HepG2 (cell line): ENCODE measurements at regions not wholly inside any gene's neighbourhood (a gene's known extent, or its start where the extent isn't known, plus 50 kb on each side); places are given as distances from the start of the nearest gene placed in this dataset.

Source experiments
- ATAC-seq: fragments of 200-7000 bp; cut with Tn5 transposase; 3 replicates; pipeline ENCODE4 v1.9.1; 2020; ENCODE audit warnings: mild to moderate bottlenecking, moderate library complexity
- BruUV-seq: library from RNA; stranded (reverse); fragments of 400-500 nt; replicated peaks from 2 replicates; lab custom pipeline; 2021; lab: Mats Ljungman, UMichigan
- CTCF ChIA-PET: fragments of 300-600 bp; formaldehyde crosslinking; extraction: SDS; loops from one replicate; lab custom pipeline; 2021; ENCODE audit warnings: low total read pairs, inconsistent platforms, low intra/inter-chr PET ratio; lab: Yijun Ruan, JAX
- POLR2A ChIA-PET: fragments of 350-600 bp; sonication (Branson Sonifier 250); formaldehyde crosslinking; loops from one replicate; lab custom pipeline; 2020; ENCODE audit warnings: antibody characterized with exemption, inconsistent platforms; lab: Yijun Ruan, JAX
- DNase-seq: peaks from one replicate; pipeline ENCODE4 v3.0.0-alpha.2; 2015; ENCODE audit warnings: low spot score
- FAIRE-seq: peaks from 3 replicates; lab custom pipeline; 2011; peaks lifted over from hg19 to GRCh38; lab: Jason Lieb, UNC
- H2AFZ ChIP-seq: one replicate; pipeline ENCODE4 v1.6.1; 2011; ENCODE audit warnings: low read length, inconsistent platforms
- H3K27ac ChIP-seq: fragments of 300-600 bp; 3 replicates; pipeline ENCODE4 v1.8.0; 2011; ENCODE audit warnings: mixed run types, mild to moderate bottlenecking, mixed read lengths, low read length, inconsistent platforms; ENCODE audit not compliant: insufficient read depth; ENCODE audit errors: extremely low read length
- H3K27me3 ChIP-seq, 2 experiments: fragments of 200-600 bp in 1 of 2; 2 replicates in 1 of 2; 3 replicates in 1 of 2; pipeline versions ENCODE4 v1.6.0 to v1.8.0; 2011; ENCODE audit warnings: low read length in 2 of 2, mild to moderate bottlenecking in 2 of 2, moderate library complexity in 2 of 2, inconsistent platforms in 1 of 2; ENCODE audit not compliant: insufficient read depth in 2 of 2, control insufficient read depth in 1 of 2
- H3K36me3 ChIP-seq, 2 experiments: fragments of 200-600 bp in 1 of 2; replicated peaks in 1 of 2; 2 replicates in 1 of 2; 3 replicates in 1 of 2; pipeline versions ENCODE4 v1.5.1 to v1.8.0; 2011; ENCODE audit warnings: low read length in 2 of 2, inconsistent platforms in 1 of 2; ENCODE audit not compliant: insufficient read depth in 2 of 2, control insufficient read depth in 1 of 2
- H3K4me1 ChIP-seq: 2 replicates; pipeline ENCODE4 v1.5.1; 2012; ENCODE audit warnings: low read length, inconsistent platforms; ENCODE audit not compliant: insufficient read depth
- H3K4me2 ChIP-seq: 2 replicates; pipeline ENCODE4 v1.6.0; 2011; ENCODE audit warnings: low read depth, low read length, inconsistent platforms
- H3K4me3 ChIP-seq, 3 experiments: fragments of 200-600 bp in 1 of 3; sonication (generic), shearing (Covaris generic) in 1 of 3; replicated peaks in 1 of 3; 2 replicates each; pipeline ENCODE4 v1.5.1; 2011 to 2016; ENCODE audit warnings: low read length in 3 of 3, inconsistent platforms in 2 of 3, low read depth in 2 of 3, mild to moderate bottlenecking in 2 of 3, control low read depth in 1 of 3, mixed read lengths in 1 of 3; ENCODE audit not compliant: insufficient read depth in 1 of 3
- H3K79me2 ChIP-seq: one replicate; pipeline ENCODE4 v1.6.1; 2011; ENCODE audit warnings: low read length, inconsistent platforms; ENCODE audit not compliant: insufficient read depth
- H3K9ac ChIP-seq: 2 replicates; pipeline ENCODE4 v1.6.0; 2011; ENCODE audit warnings: mild to moderate bottlenecking, low read depth, low read length, inconsistent platforms; ENCODE audit not compliant: insufficient read depth
- H3K9me3 ChIP-seq: 2 replicates; pipeline ENCODE4 v1.5.1; 2012; ENCODE audit warnings: mild to moderate bottlenecking, low read length
- H4K20me1 ChIP-seq: 2 replicates; pipeline ENCODE4 v1.6.0; 2011; ENCODE audit warnings: inconsistent platforms, mild to moderate bottlenecking, low read length, moderate library complexity; ENCODE audit not compliant: insufficient read depth
- GABPB1 ChIP-seq: IDR thresholded peaks from 2 replicates; pipeline ENCODE4 v1.6.1; 2016; ENCODE audit warnings: mild to moderate bottlenecking, missing genetic modification reagents, moderate library complexity, missing compliant biosample characterization
- POLR2G ChIP-seq: fragments of 200-400 bp; formaldehyde crosslinking; IDR thresholded peaks from 2 replicates; pipeline ENCODE4 v1.6.1; 2018; ENCODE audit warnings: mild to moderate bottlenecking, low read depth, low read length, moderate library complexity
- REXO4 ChIP-seq: sonication (generic); formaldehyde crosslinking; IDR thresholded peaks from 2 replicates; pipeline ENCODE4 v1.8.0; 2022; ENCODE audit warnings: missing genetic modification reagents, mild to moderate bottlenecking, borderline replicate concordance
- RXRB ChIP-seq: IDR thresholded peaks from 2 replicates; pipeline ENCODE4 v1.6.1; 2016; ENCODE audit warnings: borderline replicate concordance, missing genetic modification reagents, missing compliant biosample characterization
- SNRNP70 ChIP-seq: fragments of 200-400 bp; formaldehyde crosslinking; IDR thresholded peaks from 2 replicates; pipeline ENCODE4 v1.6.1; 2017; ENCODE audit warnings: mild to moderate bottlenecking, low read depth, low read length, moderate library complexity
- SRY ChIP-seq: sonication (generic); formaldehyde crosslinking; IDR thresholded peaks from 2 replicates; pipeline ENCODE4 v1.8.0; 2022; ENCODE audit warnings: mild to moderate bottlenecking, missing genetic modification reagents
- ZNF232 ChIP-seq: sonication (generic); formaldehyde crosslinking; IDR thresholded peaks from 2 replicates; pipeline ENCODE4 v1.4.0; 2020; ENCODE audit warnings: missing genetic modification reagents, borderline replicate concordance
- ZNF546 ChIP-seq: sonication (generic); formaldehyde crosslinking; conservative IDR thresholded peaks from 2 replicates; pipeline ENCODE4 v1.8.1; 2023; ENCODE audit warnings: mild to moderate bottlenecking, missing genetic modification reagents
- ZNF556 ChIP-seq: sonication (generic); formaldehyde crosslinking; IDR thresholded peaks from 2 replicates; pipeline ENCODE4 v1.4.0; 2020; ENCODE audit warnings: mild to moderate bottlenecking, missing genetic modification reagents, borderline replicate concordance
- ZNF589 ChIP-seq: sonication (generic); formaldehyde crosslinking; conservative IDR thresholded peaks from 2 replicates; pipeline ENCODE4 v1.8.0; 2022; ENCODE audit warnings: mild to moderate bottlenecking, moderate library complexity, missing genetic modification reagents
- ZNF598 ChIP-seq: sonication (generic); formaldehyde crosslinking; IDR thresholded peaks from 2 replicates; pipeline ENCODE4 v1.5.1; 2020; ENCODE audit warnings: mild to moderate bottlenecking, missing genetic modification reagents, borderline replicate concordance
- WGBS: methylation state at CpG from one replicate; pipeline ENCODE4 v1.1.6; 2017; ENCODE audit warnings: low lambda C conversion rate; 5-methylcytosine and 5-hydroxymethylcytosine counted together
- in situ Hi-C: cut with HindIII; loops from 2 replicates; pipeline ENCODE4 v1.10.0; 2017; ENCODE audit warnings: low pct_unique_long_range_greater_than_20kb; ENCODE audit not compliant: extremely low pct_ligation_motif_present
- intact Hi-C: fragments of 100-400 bp; cut with micrococcal nuclease; formaldehyde crosslinking; loops from one replicate; pipeline ENCODE4 v1.10.0; 2022; ENCODE audit not compliant: unreplicated experiment
- TF ChIP-seq, protein P1 (sequence below): sonication (generic); formaldehyde crosslinking; IDR thresholded peaks from 2 replicates; pipeline ENCODE4 v1.4.0; 2020; ENCODE audit warnings: missing genetic modification reagents, mild to moderate bottlenecking, borderline replicate concordance

DNA sequence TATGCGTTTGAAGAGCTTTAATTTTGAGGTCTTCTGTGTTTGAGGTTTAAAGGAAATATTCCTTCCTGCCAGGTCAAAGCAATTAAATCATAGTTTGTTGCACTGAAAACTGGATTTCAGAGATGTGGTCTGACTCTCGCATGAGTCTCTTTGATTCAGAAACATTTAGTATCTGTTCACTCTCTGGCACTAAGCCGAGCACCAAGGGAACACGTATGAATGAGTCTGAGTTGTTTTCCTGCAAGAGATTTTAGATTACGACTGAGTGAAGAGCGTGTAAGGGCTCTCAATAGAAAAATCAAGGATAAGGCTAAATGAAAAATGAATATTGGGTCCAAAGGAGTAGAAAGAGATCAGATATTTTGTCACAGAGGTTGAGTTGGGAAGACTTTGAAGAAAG is 875.4 kb upstream of the PRKX start:
- ChIA-PET POLR2A (no interaction called here), CTCF (no interaction called here)
- Histone ChIP-seq H3K4me2 (no peak overlapping the region), H3K36me3 (no peaks in the 10 kb centered on the region), H2AFZ (no peak overlapping the region), H3K27me3 (no peaks in the 10 kb centered on the region), H3K4me3 (no peak overlapping the region), H3K4me1 (no peaks in the 10 kb centered on the region), H3K9me3 (peaks cover 32% of the 10 kb centered on the region; the same call in 1 of the 2 replicates), H3K9ac (no peak overlapping the region), H3K27ac (no peak overlapping the region), H4K20me1 (no peaks in the 10 kb centered on the region), H3K79me2 (no peaks in the 10 kb centered on the region)
- no TSS peak for BruUV-seq
- ATAC-seq (no peak), DNase-seq (no peak), FAIRE-seq (no peak)
- intact Hi-C loops (no loop called here), in situ Hi-C loops (no loop called here)
- 19% methylated on average over 5 of the region's 6 CpGs for WGBS
- TF ChIP-seq ZNF598 (CRISPR knock-in tag) (no peak), SRY (no peak), ZNF589 (CRISPR knock-in tag) (no peak), POLR2G (no peak), RXRB (CRISPR knock-in tag) (no peak), REXO4 (CRISPR knock-in tag) (no peak), GABPB1 (CRISPR knock-in tag) (no peak), ZNF546 (no peak), SNRNP70 (no peak), ZNF556 (CRISPR knock-in tag) (no peak), ZNF232 (CRISPR knock-in tag) (no peak)
- TF ChIP-seq, protein P1, sequence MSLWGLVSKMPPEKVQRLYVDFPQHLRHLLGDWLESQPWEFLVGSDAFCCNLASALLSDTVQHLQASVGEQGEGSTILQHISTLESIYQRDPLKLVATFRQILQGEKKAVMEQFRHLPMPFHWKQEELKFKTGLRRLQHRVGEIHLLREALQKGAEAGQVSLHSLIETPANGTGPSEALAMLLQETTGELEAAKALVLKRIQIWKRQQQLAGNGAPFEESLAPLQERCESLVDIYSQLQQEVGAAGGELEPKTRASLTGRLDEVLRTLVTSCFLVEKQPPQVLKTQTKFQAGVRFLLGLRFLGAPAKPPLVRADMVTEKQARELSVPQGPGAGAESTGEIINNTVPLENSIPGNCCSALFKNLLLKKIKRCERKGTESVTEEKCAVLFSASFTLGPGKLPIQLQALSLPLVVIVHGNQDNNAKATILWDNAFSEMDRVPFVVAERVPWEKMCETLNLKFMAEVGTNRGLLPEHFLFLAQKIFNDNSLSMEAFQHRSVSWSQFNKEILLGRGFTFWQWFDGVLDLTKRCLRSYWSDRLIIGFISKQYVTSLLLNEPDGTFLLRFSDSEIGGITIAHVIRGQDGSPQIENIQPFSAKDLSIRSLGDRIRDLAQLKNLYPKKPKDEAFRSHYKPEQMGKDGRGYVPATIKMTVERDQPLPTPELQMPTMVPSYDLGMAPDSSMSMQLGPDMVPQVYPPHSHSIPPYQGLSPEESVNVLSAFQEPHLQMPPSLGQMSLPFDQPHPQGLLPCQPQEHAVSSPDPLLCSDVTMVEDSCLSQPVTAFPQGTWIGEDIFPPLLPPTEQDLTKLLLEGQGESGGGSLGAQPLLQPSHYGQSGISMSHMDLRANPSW: no peak
